ENCODE measurements at regions not wholly inside any gene's neighbourhood (a gene's known extent, or its start where the extent isn't known, plus 50 kb on each side); places are given as distances from the start of the nearest gene placed in this dataset.

DNA sequence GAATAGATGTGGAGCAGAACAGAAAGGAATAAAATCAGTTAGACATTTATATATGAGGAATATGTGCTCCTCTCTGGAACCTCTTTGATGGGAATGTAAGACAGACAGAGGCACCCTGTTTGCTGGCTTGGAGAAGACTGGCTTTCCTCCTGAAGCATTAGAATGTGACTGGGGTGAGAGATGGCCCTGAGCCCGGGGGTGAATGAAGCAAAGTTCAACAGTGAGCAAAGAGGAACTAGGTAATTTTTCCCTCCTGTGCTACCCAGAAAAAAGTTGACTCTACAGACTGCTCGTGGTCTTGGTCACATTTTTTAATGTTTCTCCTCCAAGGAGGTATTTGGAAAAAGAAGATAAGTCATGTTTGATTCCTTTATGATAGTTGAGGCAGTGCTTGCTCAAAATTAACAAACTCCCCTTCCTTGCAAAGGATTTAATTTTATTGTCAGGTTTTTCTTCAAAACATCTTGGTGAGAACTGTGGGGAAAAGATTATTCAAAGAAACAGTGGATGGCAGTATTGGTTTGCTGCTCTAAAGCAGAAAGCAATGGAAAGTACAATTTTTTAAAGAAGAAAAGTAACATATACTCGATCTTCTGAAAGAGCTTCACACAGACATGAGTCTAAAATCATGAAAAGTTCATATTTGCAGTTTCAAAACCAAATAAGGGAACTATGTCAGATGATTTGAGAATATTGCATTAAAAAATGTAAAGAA lies 370.4 kb upstream of the CDIN1 start:
- DNase-seq (ENCODE audit: low read depth), result peak; percentile 25
- H3K4me3 ChIP-seq (ENCODE audit: low read length), result no peak overlapping the region
- TF ChIP-seq, protein P1, sequence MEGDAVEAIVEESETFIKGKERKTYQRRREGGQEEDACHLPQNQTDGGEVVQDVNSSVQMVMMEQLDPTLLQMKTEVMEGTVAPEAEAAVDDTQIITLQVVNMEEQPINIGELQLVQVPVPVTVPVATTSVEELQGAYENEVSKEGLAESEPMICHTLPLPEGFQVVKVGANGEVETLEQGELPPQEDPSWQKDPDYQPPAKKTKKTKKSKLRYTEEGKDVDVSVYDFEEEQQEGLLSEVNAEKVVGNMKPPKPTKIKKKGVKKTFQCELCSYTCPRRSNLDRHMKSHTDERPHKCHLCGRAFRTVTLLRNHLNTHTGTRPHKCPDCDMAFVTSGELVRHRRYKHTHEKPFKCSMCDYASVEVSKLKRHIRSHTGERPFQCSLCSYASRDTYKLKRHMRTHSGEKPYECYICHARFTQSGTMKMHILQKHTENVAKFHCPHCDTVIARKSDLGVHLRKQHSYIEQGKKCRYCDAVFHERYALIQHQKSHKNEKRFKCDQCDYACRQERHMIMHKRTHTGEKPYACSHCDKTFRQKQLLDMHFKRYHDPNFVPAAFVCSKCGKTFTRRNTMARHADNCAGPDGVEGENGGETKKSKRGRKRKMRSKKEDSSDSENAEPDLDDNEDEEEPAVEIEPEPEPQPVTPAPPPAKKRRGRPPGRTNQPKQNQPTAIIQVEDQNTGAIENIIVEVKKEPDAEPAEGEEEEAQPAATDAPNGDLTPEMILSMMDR (conservative IDR thresholded peaks at IDR 0.05; ENCODE audit: low read length), result peak; percentile 53

GRCh38 chr15:36210426-36210825 lies 369.0 kb upstream of the CDIN1 start:
- H3K4me3 ChIP-seq (ENCODE audit: low read length), result no peak overlapping the region
- DNase-seq (ENCODE audit: low read depth), result no peak
- TF ChIP-seq, protein P1 (conservative IDR thresholded peaks at IDR 0.05; ENCODE audit: low read length), result no peak

DNA sequence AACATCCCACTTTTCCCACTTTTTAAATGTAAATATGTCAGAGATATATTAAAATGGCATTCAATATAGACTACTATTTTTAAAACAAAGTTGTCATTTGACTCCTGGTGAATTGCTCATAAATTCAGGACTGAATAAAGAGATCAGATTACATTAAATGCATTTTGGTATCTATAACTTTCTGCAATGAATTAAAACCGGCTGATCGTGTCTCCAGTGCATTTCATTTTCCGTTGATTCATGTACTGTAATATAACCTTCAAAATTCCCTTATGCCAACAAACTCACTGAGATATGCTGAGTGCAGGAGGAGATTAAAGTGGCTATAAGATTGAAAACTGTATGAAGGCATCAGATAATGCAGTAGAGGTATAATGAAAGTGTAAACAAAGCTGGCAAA lies 361.1 kb upstream of the CDIN1 start:
- H3K4me3 ChIP-seq (ENCODE audit: low read length), result no peak overlapping the region
- TF ChIP-seq, protein P1 (conservative IDR thresholded peaks at IDR 0.05; ENCODE audit: low read length), result no peak
- DNase-seq (ENCODE audit: low read depth), result no peak

GRCh38 chr15:36218991-36219390 lies 360.4 kb upstream of the CDIN1 start:
- TF ChIP-seq, protein P1 (conservative IDR thresholded peaks at IDR 0.05; ENCODE audit: low read length), result no peak
- DNase-seq (ENCODE audit: low read depth), result no peak
- no peak overlapping the region for H3K4me3 ChIP-seq (ENCODE audit: low read length)

- no peak for DNase-seq (ENCODE audit: low read depth)
- TF ChIP-seq, protein P1 (conservative IDR thresholded peaks at IDR 0.05; ENCODE audit: low read length), result no peak
- no peak overlapping the region for H3K4me3 ChIP-seq (ENCODE audit: low read length)
Measured at GRCh38 chr15:36221992-36222391, 357.4 kb upstream of the CDIN1 start.

DNA sequence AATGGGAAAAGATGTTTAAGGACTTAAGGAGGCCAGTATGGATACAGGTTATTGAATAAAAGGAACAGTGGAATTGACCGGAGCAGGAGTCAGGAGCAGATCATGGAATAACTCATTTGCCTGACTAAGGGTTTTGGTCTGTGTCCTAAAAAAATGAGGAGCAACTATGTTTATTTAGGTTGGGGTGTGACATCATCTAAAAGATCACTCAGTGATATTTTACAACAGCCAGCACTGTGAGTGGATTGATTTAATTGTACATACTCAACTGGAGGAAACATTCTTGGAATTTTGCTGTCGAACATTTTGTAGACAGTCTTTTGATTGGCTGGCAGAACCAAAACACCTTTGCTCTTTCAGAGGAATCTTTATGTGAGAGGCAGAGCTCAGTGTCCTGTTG lies 348.6 kb upstream of the CDIN1 start:
- no peak overlapping the region for H3K4me3 ChIP-seq (ENCODE audit: low read length)
- TF ChIP-seq, protein P1 (conservative IDR thresholded peaks at IDR 0.05; ENCODE audit: low read length), result no peak
- peak; percentile 3 for DNase-seq (ENCODE audit: low read depth)

GRCh38 chr15:36232491-36232890 lies 346.9 kb upstream of the CDIN1 start:
- no peak for DNase-seq (ENCODE audit: low read depth)
- H3K4me3 ChIP-seq (ENCODE audit: low read length), result no peak overlapping the region
- TF ChIP-seq, protein P1 (conservative IDR thresholded peaks at IDR 0.05; ENCODE audit: low read length), result no peak

All from AG10803 (cell line).